ENCODE measurements at regions not wholly inside any gene's neighbourhood (a gene's known extent, or its start where the extent isn't known, plus 50 kb on each side); places are given as distances from the start of the nearest gene placed in this dataset.

- DNase-seq, result no peak
These were observed 244.3 kb downstream of the FAM76B start for GRCh38 chr11:95545116-95545875.

- no peak for DNase-seq
These were observed 245.3 kb downstream of the FAM76B start for GRCh38 chr11:95544095-95544856.

DNA sequence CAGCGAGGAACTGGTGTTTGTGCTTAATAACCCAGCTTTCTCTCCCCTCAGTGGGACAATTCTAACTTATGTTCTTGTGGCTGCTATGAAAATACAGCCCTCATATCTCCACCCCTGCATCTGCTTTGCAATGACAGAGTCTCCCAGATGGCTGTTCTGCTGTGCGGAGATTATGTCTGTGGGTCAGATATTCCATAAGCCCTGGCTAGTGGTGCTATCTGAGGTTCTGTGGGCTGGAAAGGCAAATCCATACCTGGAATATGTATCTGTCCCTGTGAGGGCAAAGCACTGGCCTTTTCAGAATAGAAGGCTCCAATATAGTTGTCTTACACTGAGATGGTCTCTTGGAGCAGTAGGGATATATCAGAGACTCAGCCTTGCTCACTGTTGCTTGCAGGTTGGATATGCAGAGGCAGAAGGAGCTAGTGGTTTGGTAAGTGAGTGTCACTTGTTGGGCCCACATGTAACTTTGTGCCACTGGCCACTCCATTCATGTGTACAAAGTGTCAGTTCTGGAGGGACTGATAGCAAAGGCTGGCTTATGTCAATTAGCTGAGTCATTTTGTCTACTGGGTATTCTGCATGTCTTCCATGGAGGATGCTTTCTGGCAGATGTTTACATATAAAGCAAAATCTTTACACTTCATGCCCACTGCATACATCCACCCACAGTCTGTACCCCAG, 246.6 kb downstream of the FAM76B start:
- no peak for DNase-seq

DNA sequence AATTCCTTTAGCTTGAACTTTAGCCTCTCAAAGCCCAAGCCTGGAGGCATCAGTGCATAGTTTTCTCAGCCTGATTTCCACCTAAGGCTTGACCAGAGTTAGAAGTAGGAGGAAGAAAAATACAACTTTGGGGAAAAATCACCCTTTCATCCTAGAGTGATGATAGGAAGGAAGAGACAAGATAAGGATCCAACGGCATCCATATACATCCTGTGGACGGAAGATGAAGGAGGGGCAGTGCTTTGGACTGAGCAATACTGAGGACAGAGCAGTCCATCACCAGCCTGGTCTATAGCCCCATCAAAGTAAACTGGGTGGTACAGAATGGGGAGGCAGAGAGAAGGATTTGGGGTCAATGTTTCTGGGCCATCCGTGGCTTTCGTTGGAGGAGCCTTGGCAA, 247.9 kb downstream of the FAM76B start:
- no peak for DNase-seq

GRCh38 chr11:95536047-95536690, 253.4 kb downstream of the FAM76B start:
- no peak for DNase-seq

- no peak for DNase-seq
These were observed 254.8 kb downstream of the FAM76B start for GRCh38 chr11:95534809-95535208.

- DNase-seq, result no peak
These were observed 255.4 kb downstream of the FAM76B start for GRCh38 chr11:95534226-95534625.

DNA sequence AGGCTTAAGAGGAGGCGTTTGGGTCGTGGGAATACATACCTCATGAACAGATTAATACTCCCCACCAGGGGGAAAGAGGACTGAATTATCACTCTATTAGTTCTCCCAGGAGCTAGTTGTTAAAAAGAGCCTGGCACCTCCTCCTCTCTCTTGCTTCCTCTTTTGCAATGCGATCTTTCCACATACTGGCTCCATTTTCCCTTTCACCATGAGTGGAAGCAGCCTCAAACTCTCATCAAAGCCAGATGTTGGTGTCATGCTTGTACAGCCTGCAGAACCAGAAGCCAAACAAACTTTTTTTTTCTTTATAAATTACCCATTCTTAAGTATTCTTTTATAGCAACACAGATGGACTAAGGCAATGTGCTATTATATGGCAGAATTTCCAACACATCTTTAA, 258.5 kb downstream of the FAM76B start:
- DNase-seq, result no peak

DNA sequence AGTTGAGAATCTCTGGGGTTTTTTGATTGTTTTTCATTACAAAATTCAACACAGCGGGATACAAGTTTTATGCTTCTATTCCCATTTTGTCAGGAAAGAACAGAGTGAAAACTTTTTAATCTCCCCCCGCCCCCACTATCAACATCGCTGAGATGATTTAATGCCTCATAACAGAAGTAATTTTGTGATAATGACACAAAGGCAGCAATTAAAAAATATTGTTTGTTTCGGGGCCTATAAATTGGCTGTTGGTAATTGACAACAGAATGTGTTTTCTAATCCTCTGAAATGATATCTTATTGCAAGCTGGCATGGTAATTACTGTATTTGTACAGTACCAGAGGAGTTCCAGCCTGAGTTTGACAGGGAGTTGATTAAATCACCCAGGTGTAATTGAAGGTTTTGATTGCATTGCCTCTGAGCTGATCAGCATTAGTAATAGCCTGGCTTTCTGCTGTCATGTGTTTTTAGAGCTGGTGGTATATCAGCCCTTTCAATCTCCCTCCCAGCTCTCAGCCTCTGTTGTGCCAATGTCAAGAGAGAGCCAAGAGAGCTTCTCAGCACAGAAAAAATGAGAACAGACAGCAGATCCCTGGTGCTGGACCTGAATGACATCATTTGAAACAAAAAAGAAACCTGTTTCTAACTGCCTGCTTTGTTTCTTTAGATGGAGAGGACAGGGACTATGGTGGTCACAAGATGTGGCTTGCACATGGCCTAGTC, 265.1 kb downstream of the FAM76B start:
- DNase-seq, result peak; percentile 22

DNA sequence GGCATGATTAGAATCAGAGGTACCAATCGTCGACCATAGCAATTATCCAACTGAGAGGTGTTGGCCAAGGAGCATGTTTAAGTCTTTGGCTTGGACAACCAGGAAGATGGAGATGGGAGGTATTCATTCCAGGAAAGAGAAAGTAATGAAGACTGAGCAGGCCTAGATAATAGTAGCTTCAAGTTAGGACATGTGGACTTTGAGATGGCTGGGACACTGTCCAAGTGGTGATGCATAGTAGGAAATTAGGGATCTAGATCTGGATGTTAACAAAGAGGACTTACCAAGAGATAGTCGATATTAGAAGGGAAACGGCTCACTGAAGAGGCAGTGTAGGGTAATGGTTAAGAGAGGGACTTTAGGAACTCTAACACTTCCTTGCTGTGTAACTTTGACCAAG, 266.7 kb downstream of the FAM76B start:
- DNase-seq, result no peak

DNA sequence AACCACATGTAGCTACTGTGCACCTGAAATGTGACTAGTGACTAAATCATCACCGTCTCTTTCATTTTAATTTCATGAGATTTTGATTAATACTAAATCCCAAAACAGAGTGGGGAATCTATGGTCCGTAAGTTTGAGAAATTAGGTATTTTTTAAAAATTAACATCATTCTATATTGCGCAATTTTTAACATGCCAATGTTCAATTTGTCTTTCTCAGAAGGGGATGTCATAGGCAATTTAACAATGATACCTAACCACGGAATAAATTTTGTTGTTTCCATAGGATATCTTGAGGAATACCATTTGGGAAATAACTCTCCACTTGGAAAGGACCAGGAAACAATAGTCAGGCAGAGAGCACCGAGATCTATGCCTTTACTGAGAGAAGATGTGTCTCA, 267.7 kb downstream of the FAM76B start:
- no peak for DNase-seq

DNA sequence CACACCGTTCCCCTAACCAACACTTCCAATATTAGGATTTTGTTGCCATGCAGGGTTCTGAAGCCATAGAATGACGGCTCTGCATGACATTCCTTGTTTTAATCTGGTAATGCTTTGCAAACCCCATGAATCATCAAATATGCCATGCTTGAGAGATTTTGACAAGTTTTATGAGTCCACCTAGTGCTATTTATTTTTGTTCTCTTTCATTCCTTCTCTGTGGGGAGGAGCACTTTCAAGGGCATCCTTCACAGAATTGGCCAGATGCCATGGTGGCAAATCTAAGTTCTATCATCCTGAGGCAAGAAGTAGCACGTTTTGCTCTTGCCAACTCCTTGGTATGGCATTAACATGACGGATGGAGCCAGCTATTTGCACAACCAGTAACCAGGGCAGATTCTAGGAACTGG, 268.4 kb downstream of the FAM76B start:
- no peak for DNase-seq

- no peak for DNase-seq
These were observed 269.0 kb downstream of the FAM76B start for GRCh38 chr11:95520369-95521132.

- DNase-seq, result no peak
These were observed 269.7 kb downstream of the FAM76B start for GRCh38 chr11:95519912-95520311.

DNA sequence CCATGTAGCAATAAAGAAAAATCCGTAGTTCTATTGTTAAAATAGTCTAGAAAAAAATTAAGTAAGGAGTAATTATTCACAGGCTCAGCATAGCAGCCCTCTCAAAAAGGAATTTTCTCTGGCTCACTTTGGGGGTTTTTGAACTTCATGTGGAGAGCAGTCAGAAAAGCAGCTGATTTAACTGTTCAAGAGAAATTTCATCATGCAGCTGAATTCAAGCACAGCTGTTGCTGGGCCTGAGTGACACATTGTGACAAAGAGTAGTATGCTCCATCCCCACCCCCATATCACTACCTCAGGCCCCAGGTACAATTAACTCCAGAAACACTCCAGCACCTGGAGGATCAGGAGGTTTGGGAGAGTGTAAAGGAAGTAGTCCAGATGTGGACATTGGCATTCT, 272.1 kb downstream of the FAM76B start:
- DNase-seq, result no peak

- DNase-seq, result no peak
These were observed 272.8 kb downstream of the FAM76B start for GRCh38 chr11:95516786-95517185.

- no peak for DNase-seq
These were observed 273.4 kb downstream of the FAM76B start for GRCh38 chr11:95516175-95516574.

DNA sequence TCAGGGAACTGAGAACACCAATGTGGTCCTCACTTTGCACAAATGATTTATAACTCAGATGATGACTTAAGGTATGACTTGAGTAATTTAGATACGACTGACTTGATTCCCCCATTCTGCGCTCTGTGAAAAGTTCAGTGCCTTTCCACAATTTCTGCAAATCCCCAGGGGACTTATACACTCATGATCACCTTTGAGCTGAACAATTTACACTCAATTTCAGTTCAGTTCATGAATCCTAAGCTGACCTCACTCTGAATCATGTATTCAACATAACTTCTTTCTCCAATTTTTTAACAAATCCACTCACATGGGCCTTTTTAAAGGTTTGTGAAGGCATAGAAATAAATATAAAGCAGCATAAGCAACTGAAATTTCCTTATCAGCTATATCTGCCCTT, 274.2 kb downstream of the FAM76B start:
- DNase-seq, result no peak

DNA sequence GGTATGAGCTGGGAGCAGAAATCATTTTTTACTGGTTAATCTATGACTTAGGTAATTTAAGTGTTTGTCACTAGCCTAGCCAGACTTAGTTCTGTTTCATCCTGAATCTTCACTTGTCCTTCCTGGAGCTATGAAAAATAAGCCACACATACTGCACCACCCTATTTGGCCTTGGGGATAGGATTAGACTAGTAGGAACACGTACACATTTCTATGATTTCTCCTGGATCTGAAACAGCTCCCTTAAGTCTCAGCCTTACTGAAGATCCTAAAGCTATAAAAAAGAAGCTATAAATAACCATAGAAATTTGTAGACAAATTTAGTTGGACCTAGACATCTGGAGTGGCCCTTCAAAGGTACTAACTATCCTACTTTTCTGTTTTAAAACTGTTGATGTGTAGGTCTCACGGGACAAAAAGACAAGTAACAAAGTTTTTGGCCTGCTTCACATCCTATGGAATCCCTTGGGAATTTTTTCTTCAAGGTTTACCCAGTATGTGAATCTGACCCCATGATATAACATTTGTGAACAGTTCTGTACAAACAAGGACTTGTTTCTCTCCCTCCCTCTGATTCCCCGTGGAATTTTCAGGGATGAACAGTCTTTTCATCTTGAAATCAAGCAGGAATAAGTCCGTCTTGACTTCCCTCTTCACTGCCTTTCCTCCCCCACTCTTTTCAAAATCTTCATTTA, 275.0 kb downstream of the FAM76B start:
- no peak for DNase-seq

DNA sequence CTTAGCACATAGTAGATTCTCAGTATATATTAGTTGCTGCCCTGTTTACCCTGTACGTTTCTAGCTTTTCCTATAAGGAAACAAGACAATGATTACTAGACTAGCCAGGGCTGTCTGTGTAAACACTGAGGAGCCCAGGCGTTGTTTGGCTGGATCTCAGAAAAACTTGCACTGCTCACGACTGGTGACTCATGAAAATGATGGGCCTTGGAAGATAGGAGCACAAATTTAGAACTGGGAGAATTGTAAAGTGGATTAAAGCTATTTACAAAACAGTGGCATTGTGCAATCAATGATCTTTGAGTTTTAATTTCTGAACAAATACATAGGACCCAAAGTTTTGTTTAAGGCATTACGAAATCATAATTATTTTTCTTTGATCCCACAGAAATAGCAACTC, 276.9 kb downstream of the FAM76B start:
- no peak for DNase-seq

- DNase-seq, result no peak
These were observed 277.4 kb downstream of the FAM76B start for GRCh38 chr11:95512177-95512576.
